ENCODE measurements at regions not wholly inside any gene's neighbourhood (a gene's known extent, or its start where the extent isn't known, plus 50 kb on each side); places are given as distances from the start of the nearest gene placed in this dataset.

DNA sequence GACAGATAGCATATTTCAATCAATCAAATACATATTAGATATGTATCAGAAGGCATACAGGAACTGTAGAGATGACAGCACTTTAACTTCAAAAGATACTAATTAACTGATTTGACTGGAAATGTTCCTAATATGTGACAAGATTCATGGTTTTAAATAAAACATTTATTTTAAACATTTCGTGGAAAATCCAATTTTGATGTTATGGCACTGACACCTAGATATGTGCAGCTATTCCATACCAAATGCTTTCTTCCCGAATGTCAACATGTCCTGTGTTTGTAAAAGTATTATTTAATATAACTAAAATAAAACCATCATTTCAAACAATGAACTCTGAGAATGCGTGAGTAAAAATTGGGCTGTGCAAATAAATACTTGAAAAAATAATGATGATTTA lies 1209.3 kb downstream of the NSUN3 start:
- TF ChIP-seq POLR2AphosphoS5 (IDR thresholded peaks at IDR 0.05): no peak
- TF ChIP-seq, protein P1, sequence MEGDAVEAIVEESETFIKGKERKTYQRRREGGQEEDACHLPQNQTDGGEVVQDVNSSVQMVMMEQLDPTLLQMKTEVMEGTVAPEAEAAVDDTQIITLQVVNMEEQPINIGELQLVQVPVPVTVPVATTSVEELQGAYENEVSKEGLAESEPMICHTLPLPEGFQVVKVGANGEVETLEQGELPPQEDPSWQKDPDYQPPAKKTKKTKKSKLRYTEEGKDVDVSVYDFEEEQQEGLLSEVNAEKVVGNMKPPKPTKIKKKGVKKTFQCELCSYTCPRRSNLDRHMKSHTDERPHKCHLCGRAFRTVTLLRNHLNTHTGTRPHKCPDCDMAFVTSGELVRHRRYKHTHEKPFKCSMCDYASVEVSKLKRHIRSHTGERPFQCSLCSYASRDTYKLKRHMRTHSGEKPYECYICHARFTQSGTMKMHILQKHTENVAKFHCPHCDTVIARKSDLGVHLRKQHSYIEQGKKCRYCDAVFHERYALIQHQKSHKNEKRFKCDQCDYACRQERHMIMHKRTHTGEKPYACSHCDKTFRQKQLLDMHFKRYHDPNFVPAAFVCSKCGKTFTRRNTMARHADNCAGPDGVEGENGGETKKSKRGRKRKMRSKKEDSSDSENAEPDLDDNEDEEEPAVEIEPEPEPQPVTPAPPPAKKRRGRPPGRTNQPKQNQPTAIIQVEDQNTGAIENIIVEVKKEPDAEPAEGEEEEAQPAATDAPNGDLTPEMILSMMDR (IDR thresholded peaks at IDR 0.05): no peak
